CD1c-positive myeloid dendritic cell (primary cell): ENCODE measurements at regions not wholly inside any gene's neighbourhood (a gene's known extent, or its start where the extent isn't known, plus 50 kb on each side); places are given as distances from the start of the nearest gene placed in this dataset.

Experiments used
- DNase-seq: peaks from one replicate; pipeline ENCODE4 v3.0.0-alpha.2; 2016; ENCODE audit errors: extremely low spot score

- no peak for DNase-seq
Measured at GRCh38 chr1:195430826-195431225, 1177.4 kb downstream of the KCNT2 start.

GRCh38 chr1:195428927-195429326 lies 1179.3 kb downstream of the KCNT2 start:
- no peak for DNase-seq

GRCh38 chr1:195415584-195415983 lies 1192.7 kb downstream of the KCNT2 start:
- DNase-seq, result no peak

- no peak for DNase-seq
Measured at GRCh38 chr1:195394567-195394966, 1213.7 kb downstream of the KCNT2 start.

GRCh38 chr1:195376190-195376589 lies 1232.0 kb downstream of the KCNT2 start:
- no peak for DNase-seq

- no peak for DNase-seq
Measured at GRCh38 chr1:195373856-195374255, 1234.4 kb downstream of the KCNT2 start.

GRCh38 chr1:195345149-195345548 lies 1263.1 kb downstream of the KCNT2 start:
- DNase-seq, result no peak

GRCh38 chr1:195337646-195338045 lies 1270.6 kb downstream of the KCNT2 start:
- no peak for DNase-seq

- DNase-seq, result no peak
Measured at GRCh38 chr1:195336812-195337211, 1271.4 kb downstream of the KCNT2 start.

GRCh38 chr1:195335541-195335940 lies 1272.7 kb downstream of the KCNT2 start:
- no peak for DNase-seq

GRCh38 chr1:195332102-195332501 lies 1276.1 kb downstream of the KCNT2 start:
- no peak for DNase-seq

- no peak for DNase-seq
Measured at GRCh38 chr1:195328681-195329080, 1279.6 kb downstream of the KCNT2 start.

- no peak for DNase-seq
Measured at GRCh38 chr1:195328102-195328501, 1280.1 kb downstream of the KCNT2 start.

- DNase-seq, result no peak
Measured at GRCh38 chr1:195327361-195327760, 1280.9 kb downstream of the KCNT2 start.

GRCh38 chr1:195326325-195326724 lies 1281.9 kb downstream of the KCNT2 start:
- DNase-seq, result no peak

- DNase-seq, result no peak
Measured at GRCh38 chr1:195325181-195325580, 1283.1 kb downstream of the KCNT2 start.

- DNase-seq, result no peak
Measured at GRCh38 chr1:195306281-195306680, 1302.0 kb downstream of the KCNT2 start.

GRCh38 chr1:195294911-195295310 lies 1313.3 kb downstream of the KCNT2 start:
- DNase-seq, result no peak

GRCh38 chr1:195278644-195279043 lies 1329.6 kb downstream of the KCNT2 start:
- DNase-seq, result no peak

GRCh38 chr1:195275710-195276109 lies 1332.5 kb downstream of the KCNT2 start:
- DNase-seq, result no peak

GRCh38 chr1:195251900-195252299 lies 1356.3 kb downstream of the KCNT2 start:
- DNase-seq, result no peak

GRCh38 chr1:195243492-195243891 lies 1364.7 kb downstream of the KCNT2 start:
- DNase-seq, result no peak

- DNase-seq, result no peak
Measured at GRCh38 chr1:195241066-195241465, 1367.2 kb downstream of the KCNT2 start.

- no peak for DNase-seq
Measured at GRCh38 chr1:195238313-195238712, 1369.9 kb downstream of the KCNT2 start.
